HepG2 (cell line): ENCODE measurements at regions not wholly inside any gene's neighbourhood (a gene's known extent, or its start where the extent isn't known, plus 50 kb on each side); places are given as distances from the start of the nearest gene placed in this dataset.

ENCODE experiments used
- ATAC-seq: fragments of 200-7000 bp; cut with Tn5 transposase; 3 replicates; pipeline ENCODE4 v1.9.1; 2020; ENCODE audit warnings: mild to moderate bottlenecking, moderate library complexity
- BruUV-seq: library from RNA; stranded (reverse); fragments of 400-500 nt; replicated peaks from 2 replicates; lab custom pipeline; 2021; lab: Mats Ljungman, UMichigan
- CTCF ChIA-PET: fragments of 300-600 bp; formaldehyde crosslinking; extraction: SDS; loops from one replicate; lab custom pipeline; 2021; ENCODE audit warnings: low total read pairs, inconsistent platforms, low intra/inter-chr PET ratio; lab: Yijun Ruan, JAX
- POLR2A ChIA-PET: fragments of 350-600 bp; sonication (Branson Sonifier 250); formaldehyde crosslinking; loops from one replicate; lab custom pipeline; 2020; ENCODE audit warnings: antibody characterized with exemption, inconsistent platforms; lab: Yijun Ruan, JAX
- DNase-seq: peaks from one replicate; pipeline ENCODE4 v3.0.0-alpha.2; 2015; ENCODE audit warnings: low spot score
- FAIRE-seq: peaks from 3 replicates; lab custom pipeline; 2011; peaks lifted over from hg19 to GRCh38; lab: Jason Lieb, UNC
- H2AFZ ChIP-seq: one replicate; pipeline ENCODE4 v1.6.1; 2011; ENCODE audit warnings: low read length, inconsistent platforms
- H3K27ac ChIP-seq: fragments of 300-600 bp; 3 replicates; pipeline ENCODE4 v1.8.0; 2011; ENCODE audit warnings: mixed run types, mild to moderate bottlenecking, mixed read lengths, low read length, inconsistent platforms; ENCODE audit not compliant: insufficient read depth; ENCODE audit errors: extremely low read length
- H3K27me3 ChIP-seq, 2 experiments: fragments of 200-600 bp in 1 of 2; 2 replicates in 1 of 2; 3 replicates in 1 of 2; pipeline versions ENCODE4 v1.6.0 to v1.8.0; 2011; ENCODE audit warnings: low read length in 2 of 2, mild to moderate bottlenecking in 2 of 2, moderate library complexity in 2 of 2, inconsistent platforms in 1 of 2; ENCODE audit not compliant: insufficient read depth in 2 of 2, control insufficient read depth in 1 of 2
- H3K36me3 ChIP-seq, 2 experiments: fragments of 200-600 bp in 1 of 2; replicated peaks in 1 of 2; 2 replicates in 1 of 2; 3 replicates in 1 of 2; pipeline versions ENCODE4 v1.5.1 to v1.8.0; 2011; ENCODE audit warnings: low read length in 2 of 2, inconsistent platforms in 1 of 2; ENCODE audit not compliant: insufficient read depth in 2 of 2, control insufficient read depth in 1 of 2
- H3K4me1 ChIP-seq: 2 replicates; pipeline ENCODE4 v1.5.1; 2012; ENCODE audit warnings: low read length, inconsistent platforms; ENCODE audit not compliant: insufficient read depth
- H3K4me2 ChIP-seq: 2 replicates; pipeline ENCODE4 v1.6.0; 2011; ENCODE audit warnings: low read depth, low read length, inconsistent platforms
- H3K4me3 ChIP-seq, 3 experiments: fragments of 200-600 bp in 1 of 3; sonication (generic), shearing (Covaris generic) in 1 of 3; replicated peaks in 1 of 3; 2 replicates each; pipeline ENCODE4 v1.5.1; 2011 to 2016; ENCODE audit warnings: low read length in 3 of 3, inconsistent platforms in 2 of 3, low read depth in 2 of 3, mild to moderate bottlenecking in 2 of 3, control low read depth in 1 of 3, mixed read lengths in 1 of 3; ENCODE audit not compliant: insufficient read depth in 1 of 3
- H3K79me2 ChIP-seq: one replicate; pipeline ENCODE4 v1.6.1; 2011; ENCODE audit warnings: low read length, inconsistent platforms; ENCODE audit not compliant: insufficient read depth
- H3K9ac ChIP-seq: 2 replicates; pipeline ENCODE4 v1.6.0; 2011; ENCODE audit warnings: mild to moderate bottlenecking, low read depth, low read length, inconsistent platforms; ENCODE audit not compliant: insufficient read depth
- H3K9me3 ChIP-seq: 2 replicates; pipeline ENCODE4 v1.5.1; 2012; ENCODE audit warnings: mild to moderate bottlenecking, low read length
- H4K20me1 ChIP-seq: 2 replicates; pipeline ENCODE4 v1.6.0; 2011; ENCODE audit warnings: inconsistent platforms, mild to moderate bottlenecking, low read length, moderate library complexity; ENCODE audit not compliant: insufficient read depth
- ATF5 ChIP-seq: sonication (generic); formaldehyde crosslinking; IDR thresholded peaks from 2 replicates; pipeline ENCODE4 v1.4.0; 2020; ENCODE audit warnings: mild to moderate bottlenecking, low read depth, missing genetic modification reagents
- ATF7 ChIP-seq, 2 experiments: fragments of 450-650 bp in 1 of 2; sonication (generic) in 1 of 2; formaldehyde crosslinking in 1 of 2; IDR thresholded peaks; 2 replicates each; pipeline versions ENCODE4 v1.4.0 to v1.6.1; 2016 to 2020; ENCODE audit warnings: antibody characterized with exemption in 1 of 2, mild to moderate bottlenecking in 1 of 2, missing genetic modification reagents in 1 of 2
- EED ChIP-seq: sonication (generic); formaldehyde crosslinking; IDR thresholded peaks from 2 replicates; pipeline ENCODE4 v1.5.0; 2020; ENCODE audit warnings: mild to moderate bottlenecking, missing genetic modification reagents
- YEATS4 ChIP-seq: sonication (generic); formaldehyde crosslinking; IDR thresholded peaks from 2 replicates; pipeline ENCODE4 v1.4.0; 2020; ENCODE audit warnings: missing genetic modification reagents, borderline replicate concordance
- ZBTB20 ChIP-seq: sonication (generic); formaldehyde crosslinking; IDR thresholded peaks from 2 replicates; pipeline ENCODE4 v1.8.1; 2023; ENCODE audit warnings: missing genetic modification reagents, low read depth, mild to moderate bottlenecking, borderline replicate concordance
- ZBTB46 ChIP-seq: sonication (generic); formaldehyde crosslinking; IDR thresholded peaks from 2 replicates; pipeline ENCODE4 v1.4.0; 2020; ENCODE audit warnings: mild to moderate bottlenecking, missing genetic modification reagents, borderline replicate concordance
- ZFP41 ChIP-seq: sonication (generic); formaldehyde crosslinking; IDR thresholded peaks from 2 replicates; pipeline ENCODE4 v1.4.0; 2020; ENCODE audit warnings: mild to moderate bottlenecking, missing genetic modification reagents, borderline replicate concordance
- ZNF609 ChIP-seq: sonication (generic); formaldehyde crosslinking; IDR thresholded peaks from 2 replicates; pipeline ENCODE4 v1.4.0; 2020; ENCODE audit warnings: mild to moderate bottlenecking, missing genetic modification reagents, borderline replicate concordance
- ZNF629 ChIP-seq: sonication (generic); formaldehyde crosslinking; conservative IDR thresholded peaks from 2 replicates; pipeline ENCODE4 v1.5.0; 2020; ENCODE audit warnings: missing genetic modification reagents
- ZNF737 ChIP-seq: sonication (generic); formaldehyde crosslinking; IDR thresholded peaks from 2 replicates; pipeline ENCODE4 v1.5.0; 2020; ENCODE audit warnings: missing genetic modification reagents, mild to moderate bottlenecking, borderline replicate concordance
- ZSCAN22 ChIP-seq: sonication (generic); formaldehyde crosslinking; IDR thresholded peaks from 2 replicates; pipeline ENCODE4 v1.4.0; 2020; ENCODE audit warnings: mild to moderate bottlenecking, missing genetic modification reagents
- WGBS: methylation state at CpG from one replicate; pipeline ENCODE4 v1.1.6; 2017; ENCODE audit warnings: low lambda C conversion rate; 5-methylcytosine and 5-hydroxymethylcytosine counted together
- in situ Hi-C: cut with HindIII; loops from 2 replicates; pipeline ENCODE4 v1.10.0; 2017; ENCODE audit warnings: low pct_unique_long_range_greater_than_20kb; ENCODE audit not compliant: extremely low pct_ligation_motif_present
- intact Hi-C: fragments of 100-400 bp; cut with micrococcal nuclease; formaldehyde crosslinking; loops from one replicate; pipeline ENCODE4 v1.10.0; 2022; ENCODE audit not compliant: unreplicated experiment

GRCh38 chr5:32519508-32519907, 65.8 kb upstream of the SUB1 start:
- H3K9me3 ChIP-seq = no peaks in the 10 kb centered on the region
- no peak overlapping the region for H3K4me2 ChIP-seq
- no peak overlapping the region for H3K4me3 ChIP-seq
- no peak overlapping the region for H2AFZ ChIP-seq
- no peaks in the 10 kb centered on the region for H4K20me1 ChIP-seq
- CTCF ChIA-PET = no interaction called here
- no peak for DNase-seq
- no peak for ATAC-seq
- no peaks in the 10 kb centered on the region for H3K79me2 ChIP-seq
- no peaks in the 10 kb centered on the region for H3K36me3 ChIP-seq
- H3K27me3 ChIP-seq = 0 out of 5 replicates have a peak, but pooled peaks cover 0 to 1% of the 10 kb centered on the region in 2 experiments
- no peak overlapping the region for H3K9ac ChIP-seq
- no peaks in the 10 kb centered on the region for H3K4me1 ChIP-seq
- in situ Hi-C loops = no loop called here
- no peak overlapping the region for H3K27ac ChIP-seq
- no peak for TF ChIP-seq EED
- no peak for TF ChIP-seq ZSCAN22 (CRISPR knock-in tag)
- TF ChIP-seq ZFP41 (CRISPR knock-in tag) = no peak
- BruUV-seq = no TSS peak
- POLR2A ChIA-PET = no interaction called here
- 56% methylated on average over 3 of the region's 3 CpGs for WGBS
- FAIRE-seq = no peak
- intact Hi-C loops = no loop called here

- DNase-seq = no peak
- no peak overlapping the region for H3K27ac ChIP-seq
- FAIRE-seq = no peak
- intact Hi-C loops = no loop called here
- no peaks in the 10 kb centered on the region for H3K36me3 ChIP-seq
- H3K4me3 ChIP-seq = no peak overlapping the region
- H3K79me2 ChIP-seq = no peaks in the 10 kb centered on the region
- no peak overlapping the region for H3K9ac ChIP-seq
- H3K4me2 ChIP-seq = no peak overlapping the region
- in situ Hi-C loops = no loop called here
- no peaks in the 10 kb centered on the region for H4K20me1 ChIP-seq
- BruUV-seq = no TSS peak
- POLR2A ChIA-PET = no interaction called here
- peaks cover 0 to 1% of the 10 kb centered on the region in 2 experiments; a peak in 2 of 5 replicates for H3K27me3 ChIP-seq
- no peak overlapping the region for H2AFZ ChIP-seq
- 22% methylated on average over 3 of the region's 3 CpGs for WGBS
- CTCF ChIA-PET = no interaction called here
- no peak for ATAC-seq
- H3K4me1 ChIP-seq = peaks cover 16% of the 10 kb centered on the region
- no peaks in the 10 kb centered on the region for H3K9me3 ChIP-seq
- TF ChIP-seq ATF5 (CRISPR knock-in tag) (no peak), YEATS4 (CRISPR knock-in tag) (no peak), ZNF629 (no peak), ZBTB20 (CRISPR knock-in tag) (no peak), ZNF737 (no peak), ZNF609 (CRISPR knock-in tag) (no peak), ZBTB46 (CRISPR knock-in tag) (no peak), ATF7 (IDR thresholded peaks at IDR 0.05) (no peak), ATF7 (CRISPR knock-in tag; IDR thresholded peaks at IDR 0.05) (no peak)
These were observed 70.3 kb upstream of the ZFR start for GRCh38 chr5:32514806-32515205.
